HG03520 (cell line): ENCODE measurements at regions not wholly inside any gene's neighbourhood (a gene's known extent, or its start where the extent isn't known, plus 50 kb on each side); places are given as distances from the start of the nearest gene placed in this dataset.

Experiments
- ATAC-seq: cut with Tn5 transposase; IDR thresholded peaks from one replicate; pipeline ENCODE4 v1.9.1; 2021; ENCODE audit warnings: mild to moderate bottlenecking, moderate library complexity; ENCODE audit not compliant: unreplicated experiment

DNA sequence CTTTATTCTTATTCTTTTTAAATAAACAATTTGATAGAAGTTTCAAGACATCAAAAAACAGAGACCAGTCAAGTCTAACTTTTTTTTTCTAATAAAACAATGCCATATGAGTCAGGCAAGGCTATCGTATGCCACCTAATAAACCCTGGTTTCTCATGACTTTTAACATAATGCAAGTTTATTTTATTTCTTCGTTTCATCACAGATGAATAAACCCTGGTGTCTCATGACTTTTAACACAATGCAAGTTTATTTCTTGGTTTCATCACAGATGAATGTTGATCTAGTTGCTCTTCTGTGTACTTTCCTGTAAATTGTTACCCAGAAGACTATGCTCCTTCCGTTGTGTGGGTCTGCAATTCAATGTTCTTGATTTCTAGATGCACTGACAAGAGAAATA, 905.4 kb downstream of the ROBO2 start:
- ATAC-seq: no peak

GRCh38 chr3:77947671-77948070, 907.8 kb downstream of the ROBO2 start:
- ATAC-seq: no peak

DNA sequence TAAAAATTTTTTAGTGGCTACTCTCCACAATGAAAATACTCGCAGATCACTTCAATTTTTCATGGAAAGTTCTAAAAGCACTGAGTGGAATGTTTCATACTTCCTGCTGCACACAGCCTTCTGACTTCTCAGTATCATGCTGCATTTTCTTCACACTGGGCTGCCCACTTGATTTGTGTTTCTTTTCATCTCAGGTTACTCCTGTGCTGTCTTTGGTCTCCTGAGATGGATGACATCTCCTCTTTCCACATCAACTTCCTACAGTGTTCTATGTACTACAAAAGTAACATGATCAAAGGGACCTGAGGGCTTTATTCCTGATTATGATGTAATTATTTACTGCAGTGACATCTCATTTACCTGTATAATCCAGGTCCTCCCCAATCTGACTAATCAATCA, 927.7 kb downstream of the ROBO2 start:
- no peak for ATAC-seq

- ATAC-seq: no peak
Observed at GRCh38 chr3:77976079-77976478, 936.2 kb downstream of the ROBO2 start.

DNA sequence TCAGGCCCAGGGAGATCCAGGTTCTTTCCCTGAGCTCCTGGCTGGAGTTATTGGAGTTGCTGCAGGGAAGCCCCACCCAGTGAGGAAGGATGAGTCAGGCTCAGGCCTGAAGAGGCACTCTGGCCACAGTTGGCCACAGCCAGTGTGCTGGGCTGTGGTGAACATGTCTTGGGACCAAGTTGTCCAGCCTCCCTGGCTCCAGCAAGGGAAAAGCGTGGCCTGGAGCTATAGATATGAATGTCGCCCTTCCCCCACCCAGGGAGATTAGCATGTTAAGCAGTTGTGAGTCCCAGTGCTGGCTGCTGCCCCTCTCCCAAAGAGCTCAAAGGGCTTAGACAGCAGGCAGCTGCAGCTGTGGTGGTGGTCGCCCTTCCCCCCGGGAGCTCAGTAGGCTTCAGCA, 963.2 kb downstream of the ROBO2 start:
- no peak for ATAC-seq

GRCh38 chr3:78004571-78004970, 964.7 kb downstream of the ROBO2 start:
- ATAC-seq: no peak

- ATAC-seq: no peak
Observed at GRCh38 chr3:78013653-78014052, 973.8 kb downstream of the ROBO2 start.

GRCh38 chr3:78015856-78016255, 976.0 kb downstream of the ROBO2 start:
- no peak for ATAC-seq

DNA sequence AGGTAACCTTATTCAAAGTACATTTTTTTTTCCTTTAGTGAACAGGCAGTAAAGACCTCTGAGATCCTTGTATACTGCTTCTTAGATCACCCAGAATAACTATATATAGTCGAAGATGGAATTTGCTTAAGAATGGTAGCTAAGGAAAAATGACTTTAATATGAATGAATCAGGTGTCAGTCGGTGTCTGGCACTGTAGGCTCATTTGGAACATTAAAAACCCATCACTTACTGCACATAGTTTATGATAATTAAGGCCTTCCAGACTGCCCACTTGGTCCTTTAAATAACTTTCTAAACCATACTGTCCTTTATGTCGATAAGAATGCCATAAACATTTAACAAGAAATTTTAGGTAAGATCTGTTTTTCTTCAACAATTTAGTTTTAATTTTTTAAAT, 981.8 kb downstream of the ROBO2 start:
- no peak for ATAC-seq

GRCh38 chr3:78022232-78022631, 982.3 kb downstream of the ROBO2 start:
- ATAC-seq: no peak

- ATAC-seq: no peak
Observed at GRCh38 chr3:78023257-78023656, 983.4 kb downstream of the ROBO2 start.

DNA sequence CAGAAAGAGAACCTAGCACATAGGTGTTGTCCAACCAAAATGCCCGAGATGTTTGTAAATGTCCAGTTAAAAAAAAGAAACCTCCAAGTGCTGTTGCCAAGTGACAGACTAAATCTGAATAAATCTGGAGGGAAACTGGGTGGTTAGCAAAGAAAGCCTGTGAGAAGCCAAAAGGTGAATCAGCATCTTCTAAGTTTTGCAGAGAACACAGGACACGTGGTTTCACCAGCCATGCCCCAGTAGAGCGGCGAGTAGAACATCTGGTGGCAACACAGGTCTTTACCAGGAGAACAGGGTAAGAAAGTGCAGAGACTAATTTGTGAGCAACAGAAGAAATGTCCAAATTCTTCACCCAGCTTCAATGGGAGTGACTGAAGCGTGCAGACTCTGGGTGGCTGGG, 986.0 kb downstream of the ROBO2 start:
- ATAC-seq: no peak

DNA sequence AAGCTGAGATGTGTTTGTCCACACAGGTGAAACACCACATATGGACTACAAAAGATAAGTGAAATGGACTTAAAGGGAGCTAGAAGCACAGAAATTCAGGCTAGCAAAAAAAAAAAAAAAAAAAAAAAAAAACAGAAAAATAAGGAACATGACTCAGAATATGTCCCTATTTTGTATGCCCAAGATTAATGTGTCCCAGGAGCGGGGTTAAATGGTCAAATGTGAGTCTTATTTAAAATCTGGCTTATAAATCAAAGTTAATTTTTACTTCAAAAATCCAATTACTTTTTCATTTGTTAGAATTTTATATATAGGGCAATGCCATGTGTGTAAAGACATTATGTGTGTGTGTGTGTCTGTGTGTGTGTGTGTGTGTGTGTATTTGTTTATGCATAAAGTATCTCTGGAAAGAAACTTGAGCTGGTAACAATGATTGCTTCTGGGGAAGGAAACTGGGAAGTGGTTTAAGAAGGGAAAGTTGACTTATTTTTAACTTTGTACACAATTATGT, 986.5 kb downstream of the ROBO2 start:
- no peak for ATAC-seq

DNA sequence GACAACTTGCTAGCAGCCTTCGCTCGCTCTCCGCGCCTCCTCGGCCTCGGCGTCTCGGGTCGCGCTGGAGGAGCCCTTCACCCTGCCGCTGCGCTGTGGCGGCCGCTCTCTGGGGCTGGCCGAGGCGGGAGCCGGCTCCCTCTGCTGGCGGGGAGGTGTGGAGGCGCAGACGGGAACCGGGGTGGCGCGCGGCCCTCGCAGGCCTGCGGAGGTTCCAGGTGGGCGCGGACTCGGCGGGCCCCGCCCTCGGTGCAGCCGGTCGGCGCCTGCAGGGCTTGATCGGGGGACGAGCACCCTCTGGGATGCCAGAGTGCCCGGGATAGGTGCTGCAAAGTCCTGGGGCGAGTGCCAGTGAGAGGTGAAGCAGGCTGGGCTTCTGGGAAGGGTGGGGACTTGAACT, 989.9 kb downstream of the ROBO2 start:
- ATAC-seq: no peak

GRCh38 chr3:78035131-78035641, 995.3 kb downstream of the ROBO2 start:
- ATAC-seq: no peak

DNA sequence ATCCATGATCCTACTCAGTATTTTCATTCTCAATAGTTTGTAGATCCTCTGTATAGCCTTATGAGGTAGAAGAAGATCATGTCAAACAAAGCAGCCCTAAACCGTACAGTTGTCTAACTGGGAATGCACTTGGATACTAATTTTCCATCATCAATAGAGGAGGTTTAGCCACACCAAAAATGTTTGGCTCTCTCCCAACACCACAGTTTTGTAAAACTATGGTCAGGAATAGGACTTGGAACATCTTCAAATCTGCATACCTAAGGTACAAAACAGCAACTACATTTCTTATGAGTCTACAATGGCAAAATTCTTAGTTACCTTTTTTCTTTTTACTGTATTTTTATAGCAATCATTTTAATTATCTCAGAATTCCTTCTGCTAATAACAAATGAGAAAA, 1001.6 kb downstream of the ROBO2 start:
- ATAC-seq: no peak

DNA sequence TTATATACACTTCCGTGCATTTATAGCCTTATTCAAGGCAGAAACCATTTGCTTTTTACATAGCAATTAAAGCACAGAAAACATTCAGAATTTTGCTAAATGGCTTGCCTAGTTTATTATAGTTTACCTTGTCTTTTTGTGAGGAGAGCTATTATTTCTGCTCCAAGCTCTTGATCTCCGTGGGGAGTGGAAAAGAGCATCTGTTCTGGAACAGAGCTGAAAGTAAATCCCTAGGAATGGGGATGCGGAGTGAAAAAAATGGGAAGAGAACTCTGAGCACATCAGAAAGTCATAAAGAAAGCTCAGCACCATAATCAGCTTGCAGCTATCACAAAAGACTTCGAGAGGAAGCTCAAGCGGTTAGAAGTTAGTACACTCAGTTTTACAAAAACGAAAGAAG, 1006.7 kb downstream of the ROBO2 start:
- no peak for ATAC-seq

DNA sequence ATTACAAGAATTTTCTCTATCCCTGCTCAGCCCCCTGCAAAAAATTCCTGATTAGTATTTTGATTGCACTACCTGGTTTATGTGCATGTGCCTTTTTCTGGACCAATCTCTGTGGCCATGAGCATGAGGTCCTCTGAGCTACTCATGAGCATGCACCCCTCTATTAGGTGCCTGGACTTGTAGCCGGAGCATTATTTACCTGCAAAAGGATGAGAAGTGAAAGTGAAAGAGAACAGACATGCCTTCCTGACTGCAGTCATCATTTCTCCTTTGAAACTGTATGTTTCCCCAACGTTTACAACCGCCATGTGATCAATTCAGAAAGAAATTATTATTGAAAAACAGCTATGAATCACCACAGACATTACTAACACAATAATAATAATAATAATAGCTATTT, 1008.8 kb downstream of the ROBO2 start:
- no peak for ATAC-seq

GRCh38 chr3:78049521-78049920, 1009.6 kb downstream of the ROBO2 start:
- no peak for ATAC-seq

- no peak for ATAC-seq
Observed at GRCh38 chr3:78050276-78051065, 1010.6 kb downstream of the ROBO2 start.

- no peak for ATAC-seq
Observed at GRCh38 chr3:78052746-78053145, 1012.8 kb downstream of the ROBO2 start.

DNA sequence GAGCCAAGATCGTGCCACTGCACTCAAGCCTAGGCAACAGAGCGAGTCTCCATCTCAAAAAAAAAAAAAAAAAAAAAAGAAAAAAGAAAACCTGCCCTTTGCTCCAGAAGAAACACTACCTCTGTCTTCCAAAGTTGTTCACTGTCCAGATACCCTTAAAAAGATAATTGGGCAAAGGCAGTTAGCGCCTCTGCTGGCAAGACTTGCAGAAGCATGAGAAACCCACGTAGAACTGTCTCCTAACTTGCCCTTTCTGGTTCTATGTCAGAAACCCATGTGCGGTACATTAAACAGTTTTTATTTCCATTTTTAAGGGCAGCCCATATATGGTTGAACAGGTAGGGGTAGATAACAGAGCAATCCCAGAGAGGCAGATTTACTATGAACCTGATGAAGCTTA, 1026.4 kb downstream of the ROBO2 start:
- no peak for ATAC-seq

GRCh38 chr3:78070188-78070587, 1030.3 kb downstream of the ROBO2 start:
- ATAC-seq: no peak
